HG03039 (cell line): ENCODE measurements at regions not wholly inside any gene's neighbourhood (a gene's known extent, or its start where the extent isn't known, plus 50 kb on each side); places are given as distances from the start of the nearest gene placed in this dataset.

Experiments
- ATAC-seq: cut with Tn5 transposase; IDR thresholded peaks from one replicate; pipeline ENCODE4 v1.9.1; 2021; ENCODE audit warnings: mild to moderate bottlenecking, moderate library complexity; ENCODE audit not compliant: unreplicated experiment

GRCh38 chr4:96301715-96302114, 461.8 kb downstream of the PDHA2 start:
- ATAC-seq, result no peak

- no peak for ATAC-seq
These were observed 465.1 kb downstream of the PDHA2 start for GRCh38 chr4:96305030-96305429.

GRCh38 chr4:96312046-96312685, 472.3 kb downstream of the PDHA2 start:
- no peak for ATAC-seq

- ATAC-seq, result no peak
These were observed 475.9 kb downstream of the PDHA2 start for GRCh38 chr4:96315815-96316214.

GRCh38 chr4:96316776-96317175, 476.9 kb downstream of the PDHA2 start:
- ATAC-seq, result no peak

- ATAC-seq, result no peak
These were observed 478.0 kb downstream of the PDHA2 start for GRCh38 chr4:96317891-96318290.

GRCh38 chr4:96326846-96327245, 487.0 kb downstream of the PDHA2 start:
- ATAC-seq, result no peak

- ATAC-seq, result no peak
These were observed 502.3 kb downstream of the PDHA2 start for GRCh38 chr4:96342196-96342595.

- no peak for ATAC-seq
These were observed 503.0 kb downstream of the PDHA2 start for GRCh38 chr4:96342790-96343455.

- ATAC-seq, result no peak
These were observed 503.9 kb downstream of the PDHA2 start for GRCh38 chr4:96343836-96344235.

GRCh38 chr4:96347582-96347981, 507.7 kb downstream of the PDHA2 start:
- no peak for ATAC-seq

- no peak for ATAC-seq
These were observed 512.2 kb downstream of the PDHA2 start for GRCh38 chr4:96352051-96352517.

- no peak for ATAC-seq
These were observed 514.3 kb downstream of the PDHA2 start for GRCh38 chr4:96354036-96354712.

- ATAC-seq, result no peak
These were observed 515.5 kb downstream of the PDHA2 start for GRCh38 chr4:96355414-96355813.

- ATAC-seq, result no peak
These were observed 516.9 kb downstream of the PDHA2 start for GRCh38 chr4:96356591-96357370.

GRCh38 chr4:96366632-96367031, 526.7 kb downstream of the PDHA2 start:
- no peak for ATAC-seq

- no peak for ATAC-seq
These were observed 535.5 kb downstream of the PDHA2 start for GRCh38 chr4:96375367-96375766.

GRCh38 chr4:96379524-96379923, 539.6 kb downstream of the PDHA2 start:
- no peak for ATAC-seq

- ATAC-seq, result no peak
These were observed 540.2 kb downstream of the PDHA2 start for GRCh38 chr4:96380106-96380505.

- ATAC-seq, result no peak
These were observed 543.5 kb downstream of the PDHA2 start for GRCh38 chr4:96383349-96383748.

- ATAC-seq, result no peak
These were observed 549.9 kb downstream of the PDHA2 start for GRCh38 chr4:96389770-96390169.
